22Rv1 (cell line): ENCODE measurements at regions not wholly inside any gene's neighbourhood (a gene's known extent, or its start where the extent isn't known, plus 50 kb on each side); places are given as distances from the start of the nearest gene placed in this dataset.

Experiments
- CTCF ChIP-seq: fragments of 450-650 bp; IDR thresholded peaks from 2 replicates; pipeline ENCODE4 v1.5.1; 2017; ENCODE audit warnings: mild to moderate bottlenecking
- ZFX ChIP-seq: fragments of 450-650 bp; IDR thresholded peaks from 2 replicates; pipeline ENCODE4 v1.6.1; 2017; ENCODE audit warnings: antibody characterized with exemption, borderline replicate concordance

- TF ChIP-seq CTCF, result no peak
- no peak for TF ChIP-seq ZFX
These were observed 269.0 kb downstream of the SH3GL2 start for GRCh38 chr9:17847908-17848307.
